GM18507 (cell line): ENCODE measurements at regions not wholly inside any gene's neighbourhood (a gene's known extent, or its start where the extent isn't known, plus 50 kb on each side); places are given as distances from the start of the nearest gene placed in this dataset.
"Not testable (repeated sequence)": the region's sequence is repeated elsewhere in the genome, so short reads cannot be mapped to it uniquely, and the experiment has no call there.

Source experiments
- DNase-seq: peaks from one replicate; pipeline ENCODE4 v3.0.0; 2011; ENCODE audit warnings: low read depth; ENCODE audit not compliant: insufficient read length; ENCODE audit errors: extremely low spot score
- FAIRE-seq: peaks from 2 replicates; lab custom pipeline; 2011; peaks lifted over from hg19 to GRCh38; lab: Jason Lieb, UNC

- not testable (repeated sequence) for FAIRE-seq, DNase-seq
Measured at GRCh38 chr4:142897518-142897917, 51.4 kb upstream of the INPP4B start.

- no peak for DNase-seq
- no peak for FAIRE-seq
Measured at GRCh38 chr4:142900622-142901021, 54.5 kb upstream of the INPP4B start.

GRCh38 chr4:142901166-142901662 is 55.1 kb upstream of the INPP4B start:
- no peak for DNase-seq
- FAIRE-seq, result no peak

GRCh38 chr4:142903617-142904016 is 57.5 kb upstream of the INPP4B start:
- FAIRE-seq, DNase-seq: not testable (repeated sequence)

- no peak for DNase-seq
- FAIRE-seq, result no peak
Measured at GRCh38 chr4:142909908-142910307, 63.8 kb upstream of the INPP4B start.

GRCh38 chr4:142913034-142913433 is 66.9 kb upstream of the INPP4B start:
- DNase-seq (no peak), FAIRE-seq (no peak)

GRCh38 chr4:142913461-142914030 is 67.4 kb upstream of the INPP4B start:
- DNase-seq (no peak), FAIRE-seq (no peak)

- peak; percentile 33 for FAIRE-seq
- no peak for DNase-seq
Measured at GRCh38 chr4:142917678-142918077, 71.6 kb upstream of the INPP4B start.

GRCh38 chr4:142922720-142923119 is 76.6 kb upstream of the INPP4B start:
- DNase-seq (no peak), FAIRE-seq (no peak)

- DNase-seq, result no peak
- FAIRE-seq, result no peak
Measured at GRCh38 chr4:142923619-142924018, 77.5 kb upstream of the INPP4B start.

GRCh38 chr4:142925161-142925560 is 79.1 kb upstream of the INPP4B start:
- FAIRE-seq, result no peak
- no peak for DNase-seq

GRCh38 chr4:142927721-142928120 is 81.6 kb upstream of the INPP4B start:
- DNase-seq, result no peak
- no peak for FAIRE-seq

GRCh38 chr4:142929526-142929925 is 83.4 kb upstream of the INPP4B start:
- FAIRE-seq (no peak), DNase-seq (no peak)

- FAIRE-seq, result no peak
- DNase-seq, result no peak
Measured at GRCh38 chr4:142933207-142933606, 87.1 kb upstream of the INPP4B start.

- FAIRE-seq (no peak), DNase-seq (no peak)
Measured at GRCh38 chr4:142940425-142941330, 94.6 kb upstream of the INPP4B start.

GRCh38 chr4:142944565-142944964 is 98.5 kb upstream of the INPP4B start:
- FAIRE-seq (no peak), DNase-seq (no peak)

- no peak for DNase-seq
- no peak for FAIRE-seq
Measured at GRCh38 chr4:142952821-142953580, 106.9 kb upstream of the INPP4B start.

- FAIRE-seq (no peak), DNase-seq (no peak)
Measured at GRCh38 chr4:142954415-142954814, 108.3 kb upstream of the INPP4B start.

GRCh38 chr4:142955501-142955900 is 109.4 kb upstream of the INPP4B start:
- no peak for FAIRE-seq
- no peak for DNase-seq

GRCh38 chr4:142959173-142959572 is 113.1 kb upstream of the INPP4B start:
- DNase-seq (no peak), FAIRE-seq (no peak)
